Right cardiac atrium (tissue), 5 donors: ENCODE measurements at regions not wholly inside any gene's neighbourhood (a gene's known extent, or its start where the extent isn't known, plus 50 kb on each side); places are given as distances from the start of the nearest gene placed in this dataset.

Experiments
- ATAC-seq, 2 donors: fragments of 200-7000 bp; cut with Tn5 transposase; one replicate each; pipeline versions ENCODE4 v1.8.0 to v1.9.1; 2020; ENCODE audit warnings: moderate library complexity in 2 of 2, mild to moderate bottlenecking in 1 of 2
- DNase-seq, 3 donors: peaks; one replicate each; pipeline ENCODE4 v3.0.0-alpha.2; 2020
- H3K27ac ChIP-seq: one replicate; pipeline ENCODE4 v1.5.1; 2013; ENCODE audit warnings: mild to moderate bottlenecking, low read length, control low read depth, moderate library complexity
- H3K27me3 ChIP-seq: one replicate; pipeline ENCODE4 v1.6.1; 2013; ENCODE audit not compliant: control insufficient read depth, insufficient read depth
- H3K4me1 ChIP-seq: one replicate; pipeline ENCODE4 v1.6.1; 2013; ENCODE audit warnings: low read length; ENCODE audit not compliant: control insufficient read depth, insufficient read depth
- H3K4me3 ChIP-seq: one replicate; pipeline ENCODE4 v1.5.1; 2013; ENCODE audit warnings: low read length, control low read depth
- H3K9me3 ChIP-seq: one replicate; pipeline ENCODE4 v1.6.1; 2013; ENCODE audit warnings: low read length; ENCODE audit not compliant: control insufficient read depth
- WGBS: extraction: QIAGEN DNeasy Blood & Tissue Kit; methylation state at CpG from one replicate; pipeline ENCODE4 v1.1.7; 2013; 5-methylcytosine and 5-hydroxymethylcytosine counted together
- intact Hi-C, 4 donors: fragments of 100-400 bp; cut with DNase I; formaldehyde crosslinking; loops; one replicate each; pipeline versions ENCODE4 v1.11.0 to v1.14.0; 2022 to 2023
- donor health status: healthy with polysubstance abuse.
- donor health status: DM: no; HTN: yes; CAD: no.
- donor health status: DM: no; HTN: no; CAD: no.
- donor health status: DM: no; HTN: yes; CAD: no; lungs with severe emphysema.
- donor health status: DM: yes; HTN: yes; CAD: no.

GRCh38 chr2:105649534-105649933 is 95.2 kb upstream of the NCK2 start:
- 97% methylated on average over 2 of the region's 2 CpGs for WGBS
- intact Hi-C loops: no loop called here
- no peak overlapping the region for H3K4me3 ChIP-seq
- no peaks in the 10 kb centered on the region for H3K27me3 ChIP-seq
- DNase-seq (no peak), ATAC-seq (no peak)
- H3K9me3 ChIP-seq: no peaks in the 10 kb centered on the region
- no peak overlapping the region for H3K27ac ChIP-seq
- H3K4me1 ChIP-seq: no peaks in the 10 kb centered on the region

DNA sequence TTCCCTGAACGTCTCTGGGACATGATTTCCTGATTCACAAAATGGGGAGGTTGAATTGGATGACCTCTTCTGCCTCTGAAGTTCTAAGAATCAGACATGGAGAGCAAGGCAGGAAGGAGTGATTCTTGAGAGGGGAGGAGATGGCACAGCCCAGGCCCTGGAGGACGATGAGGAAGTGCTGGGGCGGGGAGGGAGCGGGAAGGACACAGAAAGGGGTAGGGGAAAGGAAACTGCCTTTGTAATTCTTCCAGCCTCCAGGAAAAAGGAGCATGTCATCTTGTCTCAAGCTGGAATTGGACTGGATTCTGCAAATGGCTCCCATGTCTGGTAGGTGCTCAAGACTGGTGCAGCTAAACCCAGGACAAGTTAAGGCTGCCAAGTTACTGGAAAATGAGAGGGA is 97.0 kb upstream of the NCK2 start:
- no peaks in the 10 kb centered on the region for H3K27me3 ChIP-seq
- H3K9me3 ChIP-seq: no peaks in the 10 kb centered on the region
- WGBS: 53% methylated on average over 4 of the region's 4 CpGs
- intact Hi-C loops: no loop called here
- H3K4me1 ChIP-seq: no peaks in the 10 kb centered on the region
- no peak overlapping the region for H3K27ac ChIP-seq
- ATAC-seq (no peak), DNase-seq (no peak)
- no peak overlapping the region for H3K4me3 ChIP-seq

- H3K4me1 ChIP-seq: no peaks in the 10 kb centered on the region
- 91% methylated on average over 4 of the region's 4 CpGs for WGBS
- intact Hi-C loops: no loop called here
- no peaks in the 10 kb centered on the region for H3K9me3 ChIP-seq
- H3K27ac ChIP-seq: no peak overlapping the region
- no peak for ATAC-seq
- DNase-seq: no peak
- no peaks in the 10 kb centered on the region for H3K27me3 ChIP-seq
- no peak overlapping the region for H3K4me3 ChIP-seq
Measured at GRCh38 chr2:105646774-105647076, 98.0 kb upstream of the NCK2 start.

- Histone ChIP-seq H3K27me3 (no peaks in the 10 kb centered on the region), H3K4me1 (no peaks in the 10 kb centered on the region), H3K4me3 (no peak overlapping the region), H3K9me3 (no peaks in the 10 kb centered on the region), H3K27ac (no peak overlapping the region)
- ATAC-seq (no peak), DNase-seq (no peak)
- 75% methylated on average over 8 of the region's 8 CpGs for WGBS
- intact Hi-C loops: no loop called here
Measured at GRCh38 chr2:105645938-105646773, 98.6 kb upstream of the NCK2 start.

GRCh38 chr2:105645031-105645937 is 99.4 kb upstream of the NCK2 start:
- intact Hi-C loops: no loop called here
- no peak overlapping the region for H3K27ac ChIP-seq
- DNase-seq (no peak), ATAC-seq (no peak)
- H3K27me3 ChIP-seq: no peaks in the 10 kb centered on the region
- no peaks in the 10 kb centered on the region for H3K4me1 ChIP-seq
- H3K9me3 ChIP-seq: no peaks in the 10 kb centered on the region
- WGBS: 84% methylated on average over 18 of the region's 18 CpGs
- H3K4me3 ChIP-seq: no peak overlapping the region

DNA sequence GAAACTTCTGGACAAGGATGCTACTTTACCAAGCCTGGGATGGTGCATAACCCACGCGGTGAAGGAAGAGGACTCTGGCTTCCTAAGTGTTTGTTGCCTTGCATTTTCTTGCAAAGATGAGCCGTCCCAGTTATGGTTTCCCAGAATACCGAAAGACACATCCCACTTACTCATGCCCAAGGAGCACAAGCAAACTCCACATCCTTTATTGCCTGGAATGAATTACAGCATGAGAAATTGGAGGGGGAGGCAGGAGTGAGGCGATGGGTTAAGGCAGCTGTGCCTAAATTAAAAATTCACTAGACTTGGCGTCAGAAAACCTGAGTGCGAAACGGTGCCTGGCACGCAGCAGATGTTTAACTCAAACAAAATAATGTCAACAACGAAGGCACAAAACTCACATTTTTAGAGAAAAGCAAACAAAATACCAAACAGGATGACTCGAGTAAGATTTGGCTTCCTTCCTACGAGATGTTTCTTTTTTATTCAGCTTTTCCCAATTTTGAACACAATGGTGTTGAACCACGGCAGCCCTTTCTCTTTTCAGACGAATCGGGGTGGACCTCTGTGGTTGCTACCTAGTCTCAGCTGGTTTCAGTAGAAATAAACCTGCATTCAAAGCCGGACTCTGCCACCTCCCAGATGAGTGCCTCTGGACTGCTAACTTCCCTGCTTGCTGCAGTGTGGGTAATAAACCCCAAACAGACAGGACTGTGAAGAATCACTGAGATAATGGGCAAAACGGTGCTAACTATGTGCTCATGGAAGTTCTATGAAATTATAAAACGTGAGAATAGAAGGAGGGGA is 100.3 kb upstream of the NCK2 start:
- Histone ChIP-seq H3K27me3 (no peaks in the 10 kb centered on the region), H3K4me1 (no peaks in the 10 kb centered on the region), H3K9me3 (no peaks in the 10 kb centered on the region), H3K27ac (no peak overlapping the region), H3K4me3 (no peak overlapping the region)
- intact Hi-C loops: no loop called here
- ATAC-seq: no peak
- no peak for DNase-seq
- WGBS: 50% methylated on average over 18 of the region's 18 CpGs

DNA sequence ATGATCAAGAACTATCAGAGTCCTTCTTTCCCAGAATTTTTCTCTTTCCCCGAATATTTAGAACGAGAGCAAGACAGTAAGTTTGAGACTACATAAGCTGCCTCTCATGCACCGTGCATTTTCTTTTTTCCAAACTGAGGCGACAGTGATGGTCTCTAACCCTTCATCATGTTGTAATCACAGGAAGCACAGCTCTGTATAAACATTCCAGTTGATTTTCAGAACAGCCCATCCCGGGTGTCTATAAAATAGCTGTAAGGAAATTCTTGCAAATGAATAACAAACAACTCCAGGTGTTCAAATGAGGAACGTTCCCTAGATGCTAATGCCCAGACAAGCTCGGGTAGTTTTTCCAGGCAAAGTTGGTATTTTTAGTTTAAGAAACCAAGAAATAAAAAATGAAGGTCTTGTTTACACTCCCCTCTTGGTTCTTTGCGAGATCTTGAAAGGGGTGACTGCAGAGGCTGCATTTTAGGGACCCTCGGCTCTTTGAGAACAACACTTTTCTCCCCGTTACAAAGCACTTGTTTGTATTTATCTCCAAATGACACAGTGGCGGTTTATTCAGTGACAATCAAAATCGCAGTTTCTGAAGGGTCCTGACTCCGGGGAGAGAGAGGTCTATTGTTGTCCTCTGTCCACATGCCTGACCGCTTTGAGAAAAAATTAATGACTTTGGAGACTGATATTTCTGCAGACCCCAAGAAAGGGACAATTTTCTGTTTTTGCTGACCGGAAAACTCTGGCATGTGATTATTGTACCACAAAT is 101.1 kb upstream of the NCK2 start:
- Histone ChIP-seq H3K4me3 (no peak overlapping the region), H3K27ac (no peak overlapping the region)

DNA sequence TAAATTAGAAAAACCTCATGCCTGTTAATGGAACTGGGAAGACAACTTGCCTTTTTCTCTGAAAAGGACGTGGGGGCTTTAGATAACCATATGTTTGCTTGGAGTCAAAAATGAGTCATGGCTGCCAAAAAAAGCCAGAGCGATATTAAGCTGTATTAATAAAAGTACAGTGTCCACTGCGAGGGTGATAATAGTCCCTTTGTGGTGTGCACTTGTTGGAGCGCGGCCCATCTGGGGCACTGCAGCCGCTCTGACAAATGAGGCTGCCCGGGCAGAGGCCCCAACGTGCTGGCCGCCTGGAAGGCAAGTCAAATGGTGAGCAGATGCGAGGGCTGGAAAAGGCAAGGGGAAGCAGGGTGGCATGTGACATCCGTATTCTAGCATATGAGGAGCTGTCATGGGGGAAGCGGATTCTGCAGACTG is 103.3 kb upstream of the NCK2 start:
- Histone ChIP-seq H3K27ac (no peak overlapping the region), H3K4me3 (no peak overlapping the region), H3K9me3 (no peaks in the 10 kb centered on the region), H3K4me1 (no peaks in the 10 kb centered on the region), H3K27me3 (no peaks in the 10 kb centered on the region)
- intact Hi-C loops: no loop called here
- ATAC-seq (peak in 1 of 2 donors; percentile 18), DNase-seq (peak in 2 of 3 donors; percentile 14 to 59)
- WGBS: 44% methylated on average over 12 of the region's 12 CpGs

More for the DNA sequence above, 101.1 kb upstream of the NCK2 start:
- no peaks in the 10 kb centered on the region for H3K27me3 ChIP-seq
- H3K4me1 ChIP-seq: no peaks in the 10 kb centered on the region
- 59% methylated on average over 15 of the region's 15 CpGs for WGBS
- intact Hi-C loops: no loop called here
- H3K9me3 ChIP-seq: no peaks in the 10 kb centered on the region
- DNase-seq (no peak), ATAC-seq (no peak)

DNA sequence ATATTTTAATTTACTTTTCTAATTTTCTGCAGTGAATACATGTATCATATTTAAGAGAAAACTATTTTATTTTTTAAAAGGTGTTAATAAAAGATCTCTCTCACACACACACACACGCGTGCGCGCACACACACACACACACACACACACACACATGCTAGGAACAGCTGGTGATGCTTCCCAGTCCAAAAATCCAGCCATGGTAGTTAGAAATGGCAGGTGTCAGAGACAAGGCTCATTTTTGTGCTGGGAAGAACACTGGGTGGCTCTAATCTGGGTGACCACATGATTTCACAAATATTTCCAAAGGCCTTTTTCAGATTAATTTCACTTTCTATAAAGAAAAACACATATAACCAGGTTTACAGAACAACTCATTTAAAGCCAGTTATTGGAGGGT is 104.5 kb upstream of the NCK2 start:
- no peaks in the 10 kb centered on the region for H3K9me3 ChIP-seq
- H3K27me3 ChIP-seq: no peaks in the 10 kb centered on the region
- H3K4me3 ChIP-seq: no peak overlapping the region
- DNase-seq (no peak), ATAC-seq (no peak)
- 92% methylated on average over 4 of the region's 4 CpGs for WGBS
- H3K27ac ChIP-seq: no peak overlapping the region
- intact Hi-C loops: no loop called here
- no peaks in the 10 kb centered on the region for H3K4me1 ChIP-seq

DNA sequence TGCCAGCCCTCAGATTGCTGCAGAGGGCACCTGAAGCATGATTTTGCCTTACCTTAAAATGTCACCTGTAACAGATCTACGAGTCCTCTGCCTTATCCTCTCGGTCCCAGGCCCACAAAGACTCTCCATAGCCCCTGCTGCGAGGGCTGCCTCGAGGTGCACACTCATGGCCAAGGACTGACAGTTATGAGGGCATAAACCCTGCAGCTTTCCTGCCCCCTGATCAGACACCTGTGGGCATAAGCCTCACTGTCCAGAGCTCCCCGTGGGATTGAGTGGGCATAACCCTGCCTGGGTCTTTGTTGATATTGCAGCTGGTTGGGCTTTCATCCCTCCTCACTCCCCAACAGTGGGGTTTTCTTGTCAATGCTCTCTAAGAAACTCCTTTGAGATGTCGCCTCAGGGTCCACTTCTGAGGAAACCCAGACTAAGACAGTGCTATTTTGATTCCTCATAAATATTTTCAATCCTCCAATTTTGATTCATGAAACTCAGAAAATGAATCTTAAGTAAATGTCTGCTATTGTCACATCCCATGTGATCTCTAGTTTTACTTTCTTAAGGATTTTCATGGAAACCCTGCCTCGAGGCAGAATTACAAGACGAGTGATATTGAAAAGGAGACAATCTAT is 108.5 kb upstream of the NCK2 start:
- no peaks in the 10 kb centered on the region for H3K27me3 ChIP-seq
- no peak for ATAC-seq
- 85% methylated on average over 8 of the region's 8 CpGs for WGBS
- DNase-seq: no peak
- H3K4me3 ChIP-seq: no peak overlapping the region
- no peaks in the 10 kb centered on the region for H3K4me1 ChIP-seq
- H3K9me3 ChIP-seq: no peaks in the 10 kb centered on the region
- H3K27ac ChIP-seq: no peak overlapping the region
- intact Hi-C loops: no loop called here
